ENCODE measurements at regions not wholly inside any gene's neighbourhood (a gene's known extent, or its start where the extent isn't known, plus 50 kb on each side); places are given as distances from the start of the nearest gene placed in this dataset.

DNA sequence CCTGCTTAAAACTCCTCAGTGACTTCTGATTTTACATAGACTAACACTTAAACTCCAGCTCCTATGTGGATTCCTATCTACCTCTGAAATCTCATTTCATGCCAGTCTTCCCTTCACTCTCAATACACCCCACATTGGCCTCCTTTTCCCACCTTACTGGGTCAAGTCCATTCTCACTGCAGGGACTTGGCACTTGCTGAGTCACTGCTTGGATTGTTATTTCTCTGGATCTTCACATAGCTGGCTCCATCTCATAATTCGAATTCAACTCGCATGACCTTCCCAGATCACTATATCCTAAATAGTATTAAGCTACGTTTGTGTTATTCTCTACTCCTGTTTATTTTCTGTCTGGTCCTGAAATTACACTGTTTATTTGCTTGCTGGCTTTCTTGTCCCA, 59.6 kb upstream of the FRMD4B start:
- H3K36me3 ChIP-seq, result no peaks in the 10 kb centered on the region
- H3K27ac ChIP-seq, result no peak overlapping the region
- intact Hi-C loops (cut with DNase I), result no loop called here
- no peaks in the 10 kb centered on the region for H3K4me1 ChIP-seq
- TF ChIP-seq, protein P1, sequence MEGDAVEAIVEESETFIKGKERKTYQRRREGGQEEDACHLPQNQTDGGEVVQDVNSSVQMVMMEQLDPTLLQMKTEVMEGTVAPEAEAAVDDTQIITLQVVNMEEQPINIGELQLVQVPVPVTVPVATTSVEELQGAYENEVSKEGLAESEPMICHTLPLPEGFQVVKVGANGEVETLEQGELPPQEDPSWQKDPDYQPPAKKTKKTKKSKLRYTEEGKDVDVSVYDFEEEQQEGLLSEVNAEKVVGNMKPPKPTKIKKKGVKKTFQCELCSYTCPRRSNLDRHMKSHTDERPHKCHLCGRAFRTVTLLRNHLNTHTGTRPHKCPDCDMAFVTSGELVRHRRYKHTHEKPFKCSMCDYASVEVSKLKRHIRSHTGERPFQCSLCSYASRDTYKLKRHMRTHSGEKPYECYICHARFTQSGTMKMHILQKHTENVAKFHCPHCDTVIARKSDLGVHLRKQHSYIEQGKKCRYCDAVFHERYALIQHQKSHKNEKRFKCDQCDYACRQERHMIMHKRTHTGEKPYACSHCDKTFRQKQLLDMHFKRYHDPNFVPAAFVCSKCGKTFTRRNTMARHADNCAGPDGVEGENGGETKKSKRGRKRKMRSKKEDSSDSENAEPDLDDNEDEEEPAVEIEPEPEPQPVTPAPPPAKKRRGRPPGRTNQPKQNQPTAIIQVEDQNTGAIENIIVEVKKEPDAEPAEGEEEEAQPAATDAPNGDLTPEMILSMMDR (IDR thresholded peaks at IDR 0.05), result no peak
- H3K9me3 ChIP-seq, result no peaks in the 10 kb centered on the region
- H3K9ac ChIP-seq (ENCODE audit: low read depth in 2 of 2, low read length in 2 of 2), result no peak overlapping the region
- no peaks in the 10 kb centered on the region for H3K27me3 ChIP-seq
- DNase-seq, result no peak
- H3K4me3 ChIP-seq, result no peak overlapping the region

DNA sequence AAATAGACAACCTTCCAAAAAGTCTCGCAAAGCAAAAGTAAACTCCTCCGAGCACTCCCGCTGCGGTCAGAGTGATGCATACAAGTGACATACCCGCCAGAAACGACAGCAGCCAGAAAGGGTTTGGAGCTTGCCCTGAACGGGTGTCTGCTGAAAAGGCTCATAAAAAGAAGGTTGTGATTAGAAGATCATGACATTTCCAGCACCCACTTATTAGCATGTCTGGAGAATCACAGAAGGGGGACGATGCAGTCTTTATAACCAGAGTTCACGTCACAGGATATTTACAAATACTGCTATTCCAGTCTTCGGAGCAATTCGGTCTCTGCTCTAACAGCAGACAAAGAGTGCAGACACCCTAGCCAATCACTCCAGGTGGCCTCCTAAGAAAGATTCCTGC, 59.1 kb upstream of the FRMD4B start:
- Histone ChIP-seq H3K36me3 (no peaks in the 10 kb centered on the region), H3K27me3 (no peaks in the 10 kb centered on the region), H3K27ac (no peak overlapping the region), H3K4me1 (no peaks in the 10 kb centered on the region), H3K4me3 (no peak overlapping the region), H3K9me3 (no peaks in the 10 kb centered on the region), H3K9ac (ENCODE audit: low read depth in 2 of 2, low read length in 2 of 2) (no peak overlapping the region)
- TF ChIP-seq, protein P1 (IDR thresholded peaks at IDR 0.05), result no peak
- no peak for DNase-seq
- intact Hi-C loops (cut with DNase I), result no loop called here

DNA sequence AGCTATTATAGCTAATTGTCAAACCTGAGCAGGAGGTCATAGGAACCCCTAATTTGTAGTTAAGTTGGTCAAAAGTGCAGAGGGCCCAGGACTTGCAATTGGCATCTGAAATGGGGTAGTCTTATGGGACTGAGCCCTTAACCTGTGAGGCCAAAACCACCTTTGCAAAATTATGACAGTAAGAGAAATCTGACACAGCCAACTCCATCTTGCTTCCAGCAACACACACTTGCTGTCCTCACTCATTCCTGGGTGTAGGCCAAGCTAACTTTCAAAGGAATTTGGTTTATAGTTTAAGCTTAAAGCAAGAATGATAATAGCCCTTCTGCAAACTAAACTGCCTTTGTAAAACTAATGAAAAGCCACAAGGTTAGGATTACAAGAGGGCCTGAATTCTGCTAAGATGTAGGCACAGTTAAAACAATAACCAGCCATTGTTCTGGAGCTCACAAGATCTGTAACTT, 57.6 kb upstream of the FRMD4B start:
- Histone ChIP-seq H3K27ac (no peak overlapping the region), H3K27me3 (no peaks in the 10 kb centered on the region), H3K4me3 (no peak overlapping the region), H3K36me3 (no peaks in the 10 kb centered on the region), H3K9me3 (no peaks in the 10 kb centered on the region), H3K4me1 (no peaks in the 10 kb centered on the region), H3K9ac (ENCODE audit: low read depth in 2 of 2, low read length in 2 of 2) (no peak overlapping the region)
- intact Hi-C loops (cut with DNase I), result no loop called here
- DNase-seq, result no peak
- TF ChIP-seq, protein P1 (IDR thresholded peaks at IDR 0.05), result no peak

DNA sequence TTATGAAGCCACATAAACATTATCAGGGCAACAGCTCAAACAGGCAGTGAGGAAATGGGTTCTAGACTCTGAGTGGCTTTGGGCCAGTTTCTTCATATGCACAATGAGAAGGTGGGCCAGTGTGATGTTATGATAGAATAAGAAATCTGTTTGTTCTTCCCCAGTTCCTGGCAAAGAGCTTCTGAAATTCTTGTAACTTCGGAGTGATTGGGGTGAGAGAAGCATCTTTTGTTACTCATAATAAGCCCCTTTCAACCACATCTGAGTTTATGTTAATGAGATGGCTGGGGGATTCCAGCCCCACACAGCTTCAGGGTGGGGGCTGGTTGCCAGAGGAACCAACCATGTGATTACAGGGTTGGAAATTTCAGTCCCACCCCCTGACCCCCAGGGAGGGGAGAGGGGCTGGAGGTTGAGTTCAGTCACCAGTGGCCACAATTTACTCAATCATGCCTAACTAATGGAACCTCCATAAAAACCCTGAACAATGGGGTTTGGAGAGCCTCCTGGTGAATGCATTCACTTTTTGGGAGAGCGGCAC, 57.0 kb upstream of the FRMD4B start:
- Histone ChIP-seq H3K9me3 (no peaks in the 10 kb centered on the region), H3K4me3 (no peak overlapping the region), H3K4me1 (no peaks in the 10 kb centered on the region), H3K27me3 (no peaks in the 10 kb centered on the region), H3K27ac (no peak overlapping the region), H3K36me3 (no peaks in the 10 kb centered on the region), H3K9ac (ENCODE audit: low read depth in 2 of 2, low read length in 2 of 2) (no peak overlapping the region)
- TF ChIP-seq, protein P1 (IDR thresholded peaks at IDR 0.05), result no peak
- intact Hi-C loops (cut with DNase I), result no loop called here
- DNase-seq, result no peak

DNA sequence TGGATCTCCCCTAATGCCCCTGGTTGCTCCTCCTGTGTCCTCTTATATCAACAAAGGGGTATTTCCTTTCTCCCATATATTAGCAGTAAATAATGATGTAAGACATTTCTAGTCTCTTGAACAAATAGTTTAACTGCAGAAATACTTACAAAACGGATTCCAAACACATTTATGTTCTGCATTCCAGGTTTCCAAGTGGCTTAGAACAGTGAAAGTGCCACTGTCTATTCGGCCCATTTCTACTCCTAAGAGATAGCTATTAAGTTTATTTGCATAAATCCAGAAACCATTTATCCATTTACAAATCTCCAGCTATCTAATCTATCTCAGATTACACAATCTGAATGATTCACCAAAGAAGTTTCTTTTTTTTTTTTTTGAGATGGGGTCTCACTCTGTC, 55.8 kb upstream of the FRMD4B start:
- H3K4me1 ChIP-seq, result no peaks in the 10 kb centered on the region
- H3K9me3 ChIP-seq, result no peaks in the 10 kb centered on the region
- no peak for DNase-seq
- H3K27ac ChIP-seq, result no peak overlapping the region
- H3K4me3 ChIP-seq, result no peak overlapping the region
- no peak overlapping the region for H3K9ac ChIP-seq (ENCODE audit: low read depth in 2 of 2, low read length in 2 of 2)
- intact Hi-C loops (cut with DNase I), result no loop called here
- TF ChIP-seq, protein P1 (IDR thresholded peaks at IDR 0.05), result no peak
- no peaks in the 10 kb centered on the region for H3K27me3 ChIP-seq
- H3K36me3 ChIP-seq, result no peaks in the 10 kb centered on the region

Data from colonic mucosa (tissue), 4 donors.